GM12892 (cell line): ENCODE measurements at regions not wholly inside any gene's neighbourhood (a gene's known extent, or its start where the extent isn't known, plus 50 kb on each side); places are given as distances from the start of the nearest gene placed in this dataset.

Source experiments
- POLR2A ChIP-seq: IDR thresholded peaks from 2 replicates; pipeline ENCODE4 v1.6.1; 2011; ENCODE audit warnings: low read depth, low read length, control low read depth
- TAF1 ChIP-seq: IDR thresholded peaks from 2 replicates; pipeline ENCODE4 v1.6.1; 2011; ENCODE audit warnings: low read depth, mild to moderate bottlenecking, control low read depth, low read length, borderline replicate concordance

- TF ChIP-seq POLR2A (no peak), TAF1 (no peak)
Measured at GRCh38 chr3:77976079-77976478, 936.2 kb downstream of the ROBO2 start.
